Activated naive CD8-positive, alpha-beta T cell treated with anti-CD3 and anti-CD28 coated beads, Interleukin-2, amount 10 ng/mL, durations not matched to agents 7 days and 5 days (primary cell): ENCODE measurements at regions not wholly inside any gene's neighbourhood (a gene's known extent, or its start where the extent isn't known, plus 50 kb on each side); places are given as distances from the start of the nearest gene placed in this dataset.
"Not testable (repeated sequence)": the region's sequence is repeated elsewhere in the genome, so short reads cannot be mapped to it uniquely, and the experiment has no call there.

Experiments used
- ATAC-seq: fragments of 150-1000 bp; cut with Tn5 transposase; one replicate; pipeline ENCODE4 v1.10.0; 2021; ENCODE audit warnings: low read depth, moderate library complexity
- POLR2A ChIA-PET: fragments of 350-600 bp; sonication (Branson Sonifier 250); formaldehyde crosslinking; loops from one replicate; lab custom pipeline; 2021; ENCODE audit warnings: antibody characterized with exemption; lab: Charles Lee
- DNase-seq: peaks from one replicate; pipeline ENCODE4 v3.0.0; 2021
- H3K27ac Mint-ChIP-seq: one replicate; pipeline ENCODE4 v1.8.0; 2022; ENCODE audit warnings: mild to moderate bottlenecking, mixed read lengths
- H3K27me3 Mint-ChIP-seq: one replicate; pipeline ENCODE4 v1.8.0; 2022; ENCODE audit warnings: mild to moderate bottlenecking, moderate library complexity, mixed read lengths
- H3K36me3 Mint-ChIP-seq: one replicate; pipeline ENCODE4 v1.8.0; 2021; ENCODE audit warnings: mild to moderate bottlenecking, mixed read lengths
- H3K4me1 Mint-ChIP-seq: one replicate; pipeline ENCODE4 v1.8.0; 2021; ENCODE audit warnings: mixed read lengths
- H3K4me3 Mint-ChIP-seq: one replicate; pipeline ENCODE4 v1.8.0; 2022; ENCODE audit warnings: mild to moderate bottlenecking, moderate library complexity, mixed read lengths
- H3K9me3 Mint-ChIP-seq: one replicate; pipeline ENCODE4 v1.8.0; 2021; ENCODE audit warnings: mixed read lengths

DNA sequence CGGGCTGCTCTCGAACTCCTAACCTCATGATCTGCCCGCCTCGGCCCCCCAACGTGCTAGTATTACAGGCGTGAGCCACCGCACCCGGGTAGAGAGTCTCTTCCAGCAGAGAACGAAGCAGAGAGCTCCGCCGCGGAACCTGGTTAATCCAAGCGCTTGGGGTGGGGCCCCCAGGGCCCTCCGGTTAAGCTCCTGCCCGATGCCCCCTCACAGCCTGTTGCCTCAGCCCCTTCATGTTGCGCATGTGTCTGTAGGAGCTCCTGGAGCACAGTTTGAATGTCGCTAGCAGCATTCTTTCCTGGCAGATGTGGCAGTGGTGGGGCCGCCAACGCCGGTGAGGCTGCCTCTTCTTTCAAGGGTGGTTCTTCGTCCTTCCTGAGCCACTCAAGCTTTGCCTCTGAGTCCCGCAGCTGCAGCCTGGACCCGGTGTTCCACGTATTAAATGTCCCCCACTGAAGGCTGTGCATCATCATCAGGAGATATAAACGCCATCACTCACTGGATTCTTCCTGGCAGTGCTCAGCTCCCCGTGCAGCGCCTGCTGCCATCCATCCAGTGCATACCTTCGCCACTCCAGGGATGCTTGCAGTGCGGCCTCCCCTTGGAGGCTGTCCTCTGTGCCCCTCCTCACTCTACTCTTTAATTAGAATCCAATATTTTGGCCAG, 1919.3 kb downstream of the PCDH9 start:
- Mint-ChIP-seq H3K36me3 (no peaks in the 10 kb centered on the region), H3K9me3 (peaks cover 5% of the 10 kb centered on the region), H3K4me1 (no peaks in the 10 kb centered on the region), H3K27me3 (no peaks in the 10 kb centered on the region), H3K4me3 (no peak overlapping the region), H3K27ac (no peak overlapping the region)
- no peak for DNase-seq
- no peak for ATAC-seq
- POLR2A ChIA-PET = no interaction called here

DNA sequence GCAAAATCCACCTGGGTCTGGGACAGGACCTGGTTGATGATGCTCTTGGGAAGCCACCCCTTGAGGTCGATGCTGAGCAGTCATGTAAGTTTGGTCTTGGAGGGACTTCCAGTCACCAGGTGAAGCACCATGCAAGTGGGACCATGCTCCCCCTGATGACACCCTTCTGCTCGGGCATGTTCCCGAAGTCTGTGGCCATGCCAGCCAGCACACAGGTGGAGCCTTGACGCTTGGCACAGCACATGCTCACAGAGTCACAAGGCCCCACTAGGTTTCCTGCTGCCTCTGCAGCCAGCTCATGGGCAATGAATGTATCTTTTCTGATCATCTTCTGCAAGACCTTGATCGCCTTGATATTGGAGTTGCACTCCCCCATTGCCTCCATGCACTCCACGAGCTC, 1920.2 kb downstream of the PCDH9 start:
- POLR2A ChIA-PET = no interaction called here
- Mint-ChIP-seq H3K9me3 (peaks cover 5% of the 10 kb centered on the region), H3K27ac (no peak overlapping the region), H3K27me3 (no peaks in the 10 kb centered on the region), H3K4me1 (no peaks in the 10 kb centered on the region), H3K4me3 (no peak overlapping the region), H3K36me3 (no peaks in the 10 kb centered on the region)
- ATAC-seq (no peak), DNase-seq (no peak)

DNA sequence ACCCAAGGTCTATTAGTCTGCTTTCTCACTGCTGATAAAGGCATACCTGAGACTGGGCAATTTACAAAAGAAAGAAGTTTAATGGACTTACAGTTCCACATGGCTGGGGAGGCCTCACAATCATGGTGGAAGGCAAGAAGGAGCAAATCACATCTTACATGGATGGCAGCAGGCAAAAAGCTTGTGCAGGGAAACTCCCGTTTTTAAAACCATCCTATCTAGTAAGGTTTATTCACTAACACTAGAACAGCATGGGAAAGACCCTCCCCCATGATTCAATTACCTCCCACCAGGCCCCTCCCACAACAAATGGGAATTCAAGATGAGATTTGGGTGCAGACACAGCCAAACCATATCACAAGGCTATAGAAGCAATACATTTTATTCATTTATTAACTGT, 1921.4 kb downstream of the PCDH9 start:
- H3K27ac Mint-ChIP-seq, H3K27me3 Mint-ChIP-seq, POLR2A ChIA-PET, H3K4me1 Mint-ChIP-seq, ATAC-seq, H3K9me3 Mint-ChIP-seq, H3K36me3 Mint-ChIP-seq, DNase-seq, H3K4me3 Mint-ChIP-seq: not testable (repeated sequence)

DNA sequence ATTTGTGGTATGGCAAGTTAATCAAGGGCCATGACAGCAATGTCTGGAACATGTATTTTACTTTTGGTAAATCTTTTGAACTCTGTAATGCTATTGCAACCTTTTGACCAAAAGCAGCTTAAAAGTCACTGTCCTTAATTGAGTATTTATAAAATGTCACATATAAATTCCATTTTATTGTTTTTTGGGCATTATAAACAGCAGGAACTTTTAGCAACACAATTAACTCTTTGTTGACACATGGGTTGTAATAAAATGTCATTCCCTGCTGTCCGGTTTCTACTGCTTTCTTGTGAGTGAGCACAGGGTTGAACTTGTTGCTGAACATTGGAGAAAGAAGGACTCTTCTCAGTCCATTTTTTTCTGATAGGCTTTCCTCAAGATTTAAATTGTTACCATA, 1923.1 kb downstream of the PCDH9 start:
- Mint-ChIP-seq H3K27me3 (no peaks in the 10 kb centered on the region), H3K27ac (no peak overlapping the region), H3K36me3 (no peaks in the 10 kb centered on the region), H3K4me3 (no peak overlapping the region), H3K9me3 (peaks cover 5% of the 10 kb centered on the region), H3K4me1 (no peaks in the 10 kb centered on the region)
- DNase-seq = no peak
- no peak for ATAC-seq
- POLR2A ChIA-PET = no interaction called here

DNA sequence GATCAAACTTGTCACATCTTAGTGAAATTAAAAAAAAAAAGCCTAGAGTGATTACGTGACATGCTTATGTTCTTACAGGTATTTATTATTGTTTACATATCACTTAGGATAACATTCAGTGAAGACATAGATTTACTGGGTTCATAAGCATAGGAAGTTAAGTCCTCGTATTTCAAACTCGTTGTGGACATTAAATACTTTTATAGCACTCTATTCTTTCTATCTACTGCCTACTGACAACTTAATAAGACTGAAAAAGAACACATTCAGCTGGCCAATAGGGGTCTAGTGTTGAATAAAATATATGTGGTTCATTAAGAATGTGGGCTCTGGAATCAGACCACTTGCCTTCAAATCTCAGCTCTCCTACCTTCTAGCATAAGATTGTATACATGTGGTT, 1927.4 kb downstream of the PCDH9 start:
- no peaks in the 10 kb centered on the region for H3K27me3 Mint-ChIP-seq
- DNase-seq (no peak), ATAC-seq (no peak)
- no peaks in the 10 kb centered on the region for H3K36me3 Mint-ChIP-seq
- H3K4me1 Mint-ChIP-seq = no peaks in the 10 kb centered on the region
- H3K27ac Mint-ChIP-seq = no peak overlapping the region
- POLR2A ChIA-PET = no interaction called here
- no peak overlapping the region for H3K4me3 Mint-ChIP-seq
- no peaks in the 10 kb centered on the region for H3K9me3 Mint-ChIP-seq

DNA sequence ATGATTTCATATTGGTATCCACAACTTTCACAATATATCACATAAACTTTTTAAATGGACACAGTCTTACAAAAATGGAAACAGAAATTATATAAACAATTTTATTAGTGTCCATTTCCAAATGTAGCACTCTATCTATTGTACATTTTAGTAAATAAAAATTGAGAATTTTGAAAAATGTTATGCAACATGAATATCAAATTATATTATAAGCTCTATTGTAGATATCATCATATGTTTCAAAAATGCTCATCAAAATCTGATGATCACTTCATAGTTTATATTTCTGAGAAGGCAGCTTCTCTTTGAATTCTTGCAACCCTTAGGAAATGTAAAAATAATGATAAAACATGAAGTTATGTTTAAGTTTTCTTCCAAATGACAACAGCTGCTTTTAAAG, 1928.6 kb downstream of the PCDH9 start:
- POLR2A ChIA-PET = no interaction called here
- no peak for ATAC-seq
- no peaks in the 10 kb centered on the region for H3K36me3 Mint-ChIP-seq
- H3K27ac Mint-ChIP-seq = no peak overlapping the region
- H3K4me3 Mint-ChIP-seq = no peak overlapping the region
- H3K4me1 Mint-ChIP-seq = no peaks in the 10 kb centered on the region
- H3K9me3 Mint-ChIP-seq = no peaks in the 10 kb centered on the region
- no peaks in the 10 kb centered on the region for H3K27me3 Mint-ChIP-seq
- DNase-seq = no peak

DNA sequence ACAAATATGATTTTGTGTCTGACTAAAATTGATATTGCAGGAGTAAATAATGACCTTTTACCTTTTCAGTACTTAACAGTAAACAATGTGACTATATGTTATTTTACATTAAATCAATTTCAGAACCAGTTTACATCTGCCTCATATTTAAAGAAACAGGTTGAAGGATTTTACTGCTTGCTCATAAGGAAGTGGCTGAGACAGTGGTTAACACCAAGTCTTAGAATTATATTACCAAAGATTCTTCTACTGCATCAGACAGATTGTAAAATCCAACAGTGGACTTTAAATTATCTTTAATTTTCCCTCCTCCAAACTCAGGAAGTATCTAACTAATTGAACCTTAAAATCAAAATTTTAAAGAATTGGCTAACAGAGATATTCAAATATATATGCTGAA, 1929.9 kb downstream of the PCDH9 start:
- H3K9me3 Mint-ChIP-seq = no peaks in the 10 kb centered on the region
- no peaks in the 10 kb centered on the region for H3K4me1 Mint-ChIP-seq
- no peak for ATAC-seq
- H3K27me3 Mint-ChIP-seq = no peaks in the 10 kb centered on the region
- H3K27ac Mint-ChIP-seq = no peak overlapping the region
- no peak overlapping the region for H3K4me3 Mint-ChIP-seq
- no peak for DNase-seq
- H3K36me3 Mint-ChIP-seq = no peaks in the 10 kb centered on the region
- POLR2A ChIA-PET = no interaction called here

DNA sequence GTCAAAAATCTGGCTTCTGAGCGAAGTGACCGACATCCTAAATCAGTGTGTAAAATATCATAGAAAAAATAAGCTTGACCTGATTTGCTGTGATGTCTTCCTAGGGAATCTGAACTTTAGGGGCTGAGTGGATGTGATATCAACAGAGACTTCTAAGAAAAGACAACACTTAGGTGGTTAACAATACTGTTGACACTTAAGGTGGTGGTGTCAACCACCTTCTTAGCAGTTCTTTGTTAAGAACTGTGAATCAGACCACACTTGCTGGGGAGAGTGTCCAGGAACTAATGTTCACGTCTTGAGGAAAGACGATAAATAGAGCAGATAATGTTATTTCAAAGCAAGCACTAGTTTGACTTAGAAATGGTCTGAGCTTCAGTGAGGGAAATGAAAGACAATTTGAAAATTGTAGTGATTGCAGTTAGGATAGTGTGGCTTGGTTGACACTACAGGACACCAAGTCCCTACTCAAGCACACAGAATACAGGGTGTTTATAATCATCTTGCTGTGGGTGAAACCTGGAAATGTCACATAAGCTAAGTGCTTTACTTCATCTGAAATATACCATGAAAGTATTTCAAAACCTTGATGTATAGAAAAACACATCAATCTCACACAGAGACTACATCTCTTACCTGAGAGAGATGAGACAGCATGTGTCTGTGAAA, 1936.5 kb downstream of the PCDH9 start:
- no peaks in the 10 kb centered on the region for H3K27me3 Mint-ChIP-seq
- H3K4me3 Mint-ChIP-seq = no peak overlapping the region
- DNase-seq (no peak), ATAC-seq (no peak)
- H3K36me3 Mint-ChIP-seq = no peaks in the 10 kb centered on the region
- H3K27ac Mint-ChIP-seq = no peak overlapping the region
- H3K9me3 Mint-ChIP-seq = no peaks in the 10 kb centered on the region
- H3K4me1 Mint-ChIP-seq = no peaks in the 10 kb centered on the region
- POLR2A ChIA-PET = no interaction called here

DNA sequence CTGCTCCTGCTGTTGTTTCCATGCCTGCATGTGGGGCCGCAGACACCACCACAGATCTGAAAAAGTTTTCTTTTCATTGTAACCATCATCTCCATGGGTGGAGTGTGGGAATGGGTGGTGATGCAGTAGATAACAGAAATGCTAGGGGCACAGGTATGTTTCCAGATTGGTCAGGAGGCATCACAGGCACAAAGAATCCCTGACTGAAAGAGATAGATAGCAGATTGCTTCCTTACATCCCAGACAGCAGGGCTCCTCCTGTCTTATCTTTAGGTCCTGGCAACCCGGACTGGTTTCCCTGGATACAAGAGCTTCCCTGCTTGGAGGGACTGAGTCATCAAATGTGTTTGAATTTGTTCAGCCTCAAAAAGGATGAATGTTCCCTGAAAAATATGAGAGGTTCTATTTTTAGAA, 1937.6 kb downstream of the PCDH9 start:
- no peaks in the 10 kb centered on the region for H3K4me1 Mint-ChIP-seq
- no peak for ATAC-seq
- no peak overlapping the region for H3K4me3 Mint-ChIP-seq
- no peaks in the 10 kb centered on the region for H3K9me3 Mint-ChIP-seq
- no peaks in the 10 kb centered on the region for H3K36me3 Mint-ChIP-seq
- H3K27ac Mint-ChIP-seq = no peak overlapping the region
- POLR2A ChIA-PET = no interaction called here
- no peaks in the 10 kb centered on the region for H3K27me3 Mint-ChIP-seq
- DNase-seq = no peak

DNA sequence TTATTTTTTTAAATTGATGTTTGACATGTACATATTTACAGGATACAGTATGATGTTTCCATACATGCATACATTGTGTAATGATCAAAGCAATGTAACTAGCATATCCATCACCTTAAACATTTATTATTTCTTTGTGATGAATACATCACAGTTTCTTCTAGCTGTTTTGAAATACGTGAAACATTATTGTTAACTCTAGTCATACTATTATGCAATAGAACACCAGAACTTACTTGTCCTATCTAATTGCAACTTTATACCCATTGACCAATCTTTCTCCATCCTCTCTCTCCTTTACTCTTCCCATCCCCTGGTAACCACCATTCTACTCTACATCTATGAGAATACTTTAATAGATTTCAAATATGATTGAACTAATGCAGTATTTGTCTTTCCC, 1942.7 kb downstream of the PCDH9 start:
- Mint-ChIP-seq H3K27me3 (no peaks in the 10 kb centered on the region), H3K4me1 (no peaks in the 10 kb centered on the region), H3K27ac (no peak overlapping the region), H3K36me3 (no peaks in the 10 kb centered on the region), H3K9me3 (no peaks in the 10 kb centered on the region), H3K4me3 (no peak overlapping the region)
- no peak for DNase-seq
- no peak for ATAC-seq
- POLR2A ChIA-PET = no interaction called here

DNA sequence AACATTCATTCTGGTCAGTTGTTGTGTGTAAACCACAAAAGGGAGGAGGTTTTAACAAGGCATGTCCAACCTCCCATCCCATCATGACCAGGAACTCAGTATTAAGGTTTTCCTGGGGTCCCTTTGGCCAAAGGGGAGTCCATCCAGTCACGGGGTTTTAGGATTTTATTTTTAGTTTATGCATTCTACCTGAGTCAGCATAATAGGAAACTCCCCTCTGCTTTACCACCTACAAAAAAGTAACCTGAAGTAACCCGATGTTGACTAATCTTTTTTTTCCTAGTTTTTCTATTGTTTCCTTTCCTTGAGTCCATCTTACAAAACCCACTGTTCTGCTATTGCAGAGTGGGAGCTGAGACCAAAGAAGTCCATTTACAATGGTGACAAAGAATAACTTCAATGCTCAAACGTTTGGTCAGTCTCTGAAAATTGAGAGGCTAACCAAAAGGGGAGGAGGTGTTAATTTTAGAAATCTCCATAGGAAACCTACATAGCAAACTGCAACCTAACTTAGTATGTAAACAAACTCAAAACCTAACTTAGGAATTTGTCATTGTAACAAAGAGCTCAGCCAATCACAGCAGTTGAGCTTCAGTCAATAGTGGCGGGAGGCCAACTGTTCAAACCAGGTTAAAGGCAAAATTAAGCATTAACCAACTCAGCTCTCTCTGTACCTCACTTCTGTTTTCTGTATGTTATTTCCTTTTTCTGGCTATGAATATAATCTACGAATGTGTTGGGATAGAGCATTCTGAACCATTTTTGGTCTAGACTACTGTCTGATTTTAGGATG, 1954.1 kb downstream of the PCDH9 start:
- Mint-ChIP-seq H3K27ac (no peak overlapping the region), H3K9me3 (peaks cover 10% of the 10 kb centered on the region), H3K36me3 (no peaks in the 10 kb centered on the region), H3K27me3 (no peaks in the 10 kb centered on the region), H3K4me3 (no peak overlapping the region), H3K4me1 (no peaks in the 10 kb centered on the region)
- ATAC-seq (no peak), DNase-seq (no peak)
- POLR2A ChIA-PET = no interaction called here

DNA sequence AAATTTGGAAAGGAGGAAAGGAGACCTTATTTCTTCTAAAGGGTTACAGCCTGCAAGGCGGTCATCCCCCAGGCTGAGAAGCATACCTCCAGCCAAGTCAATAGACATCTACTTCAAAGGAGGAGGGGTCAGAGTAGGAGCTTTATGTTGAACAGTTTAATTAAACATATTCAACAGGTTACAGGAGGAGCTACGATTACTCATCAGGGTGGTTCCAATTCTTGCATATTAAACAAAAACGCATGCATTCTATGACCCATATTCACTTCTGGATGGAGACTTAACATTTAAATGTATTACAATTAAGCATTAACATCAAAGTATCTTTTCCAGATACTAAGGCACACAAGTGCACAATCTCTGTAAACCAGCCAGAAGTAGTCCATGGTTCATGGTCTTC, 1955.0 kb downstream of the PCDH9 start:
- H3K4me1 Mint-ChIP-seq = no peaks in the 10 kb centered on the region
- H3K27me3 Mint-ChIP-seq = no peaks in the 10 kb centered on the region
- no peak for DNase-seq
- no peak for ATAC-seq
- H3K9me3 Mint-ChIP-seq = peaks cover 10% of the 10 kb centered on the region
- POLR2A ChIA-PET = no interaction called here
- no peak overlapping the region for H3K27ac Mint-ChIP-seq
- H3K36me3 Mint-ChIP-seq = no peaks in the 10 kb centered on the region
- no peak overlapping the region for H3K4me3 Mint-ChIP-seq

DNA sequence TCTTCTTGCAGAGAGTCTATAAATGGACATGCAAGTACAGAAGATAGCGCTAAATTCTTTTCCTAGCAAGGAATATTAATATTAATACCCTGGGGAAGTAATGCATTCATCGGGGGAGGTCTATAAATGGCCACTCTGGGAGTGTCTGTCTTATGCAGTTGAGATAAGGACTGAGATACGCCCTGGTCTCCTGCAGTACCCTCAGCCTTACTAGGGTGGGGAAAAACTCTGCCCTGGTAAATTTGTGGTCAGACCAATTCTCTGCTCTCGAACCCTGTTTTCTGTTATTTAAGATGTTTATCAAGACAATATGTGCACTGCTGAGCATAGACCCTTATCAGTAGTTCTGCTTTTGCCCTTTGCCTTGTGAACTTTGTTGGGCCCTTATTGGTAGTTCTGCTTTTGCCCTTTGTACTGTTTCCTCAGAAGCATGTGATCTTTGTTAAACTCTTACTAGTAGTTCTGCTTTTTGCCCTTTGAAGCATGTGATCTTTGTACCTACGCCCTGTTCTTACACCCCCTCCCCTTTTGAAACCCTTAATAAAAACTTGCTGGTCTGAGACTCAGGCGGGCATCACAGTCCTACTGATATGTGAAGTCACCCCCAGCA, 1956.2 kb downstream of the PCDH9 start:
- not testable (repeated sequence) for H3K4me1 Mint-ChIP-seq, ATAC-seq

More for the DNA sequence above, 1956.2 kb downstream of the PCDH9 start:
- DNase-seq, POLR2A ChIA-PET, H3K27me3 Mint-ChIP-seq, H3K36me3 Mint-ChIP-seq, H3K27ac Mint-ChIP-seq, H3K4me3 Mint-ChIP-seq: not testable (repeated sequence)
- peaks cover 10% of the 10 kb centered on the region for H3K9me3 Mint-ChIP-seq
